ENCODE measurements at regions not wholly inside any gene's neighbourhood (a gene's known extent, or its start where the extent isn't known, plus 50 kb on each side); places are given as distances from the start of the nearest gene placed in this dataset.
"Not testable (repeated sequence)": the region's sequence is repeated elsewhere in the genome, so short reads cannot be mapped to it uniquely, and the experiment has no call there.

GRCh38 chr18:28425886-28426285 is 249.0 kb upstream of the CDH2 start:
- ATAC-seq, result no peak
- Histone ChIP-seq H3K9me3 (no peaks in the 10 kb centered on the region), H3K4me1 (no peaks in the 10 kb centered on the region), H3K27me3 (no peaks in the 10 kb centered on the region), H3K27ac (no peak overlapping the region), H3K36me3 (no peaks in the 10 kb centered on the region), H3K4me3 (no peak overlapping the region)
- intact Hi-C loops (cut with DNase I), result no loop called here
- no peak for TF ChIP-seq POLR2A (IDR thresholded peaks at IDR 0.05)
- no peak for TF ChIP-seq CTCF (IDR thresholded peaks at IDR 0.05)
- peak in 1 of 3 donors; percentile 27 for DNase-seq
- WGBS (ENCODE audit: insufficient coverage, low coverage, low lambda C conversion rate, missing lambda C conversion rate), result 36% methylated on average over 3 of the region's 5 CpGs

GRCh38 chr18:28422577-28422976 is 245.6 kb upstream of the CDH2 start:
- H3K4me3 ChIP-seq, result no peak overlapping the region
- ATAC-seq (no peak), DNase-seq (no peak)
- intact Hi-C loops (cut with DNase I), result no loop called here
- H3K27ac ChIP-seq, result no peak overlapping the region
- TF ChIP-seq CTCF (IDR thresholded peaks at IDR 0.05), result no peak
- no peak for TF ChIP-seq POLR2A (IDR thresholded peaks at IDR 0.05)
- 73% methylated on average over 2 of the region's 2 CpGs for WGBS (ENCODE audit: insufficient coverage, low coverage, low lambda C conversion rate, missing lambda C conversion rate)
- H3K9me3 ChIP-seq, result no peaks in the 10 kb centered on the region
- no peaks in the 10 kb centered on the region for H3K4me1 ChIP-seq
- H3K27me3 ChIP-seq, result no peaks in the 10 kb centered on the region
- no peaks in the 10 kb centered on the region for H3K36me3 ChIP-seq

- intact Hi-C loops (cut with DNase I); H3K4me1 ChIP-seq; H3K36me3 ChIP-seq; H3K27ac ChIP-seq; H3K4me3 ChIP-seq; ATAC-seq; H3K9me3 ChIP-seq; DNase-seq; H3K27me3 ChIP-seq: not testable (repeated sequence)
- WGBS (ENCODE audit: insufficient coverage, low coverage, low lambda C conversion rate, missing lambda C conversion rate), result no CpG with 5 or more reads among the region's 17 CpGs
Observed at GRCh38 chr18:28421950-28422349, 245.0 kb upstream of the CDH2 start.

GRCh38 chr18:28412521-28412920 is 235.6 kb upstream of the CDH2 start:
- Histone ChIP-seq H3K27ac (no peak overlapping the region), H3K4me1 (no peaks in the 10 kb centered on the region), H3K9me3 (no peaks in the 10 kb centered on the region), H3K4me3 (no peak overlapping the region), H3K27me3 (no peaks in the 10 kb centered on the region), H3K36me3 (no peaks in the 10 kb centered on the region)
- 74% methylated on average over 3 of the region's 3 CpGs for WGBS (ENCODE audit: insufficient coverage, low coverage, low lambda C conversion rate, missing lambda C conversion rate)
- DNase-seq, result no peak
- intact Hi-C loops (cut with DNase I), result no loop called here
- no peak for ATAC-seq
- TF ChIP-seq CTCF (IDR thresholded peaks at IDR 0.05) (no peak), POLR2A (IDR thresholded peaks at IDR 0.05) (no peak)

GRCh38 chr18:28411806-28412205 is 234.9 kb upstream of the CDH2 start:
- no peak for TF ChIP-seq POLR2A (IDR thresholded peaks at IDR 0.05)
- no peak for TF ChIP-seq CTCF (IDR thresholded peaks at IDR 0.05)
- H3K27ac ChIP-seq, result no peak overlapping the region
- no peak for DNase-seq
- intact Hi-C loops (cut with DNase I), result no loop called here
- H3K9me3 ChIP-seq, result no peaks in the 10 kb centered on the region
- H3K27me3 ChIP-seq, result no peaks in the 10 kb centered on the region
- H3K36me3 ChIP-seq, result no peaks in the 10 kb centered on the region
- H3K4me3 ChIP-seq, result no peak overlapping the region
- H3K4me1 ChIP-seq, result no peaks in the 10 kb centered on the region
- ATAC-seq, result no peak
- WGBS (ENCODE audit: insufficient coverage, low coverage, low lambda C conversion rate, missing lambda C conversion rate), result 58% methylated on average over 2 of the region's 2 CpGs
